ENCODE measurements at regions not wholly inside any gene's neighbourhood (a gene's known extent, or its start where the extent isn't known, plus 50 kb on each side); places are given as distances from the start of the nearest gene placed in this dataset.

GRCh38 chr22:48713272-48714205, 1114.1 kb downstream of the BRD1 start:
- Histone ChIP-seq H2AFZ (ENCODE audit: low read length) (no peak overlapping the region), H3K36me3 (ENCODE audit: insufficient read depth, low read length) (no peaks in the 10 kb centered on the region), H3K27me3 (ENCODE audit: insufficient read depth, low read length, poor library complexity, severe bottlenecking) (no peaks in the 10 kb centered on the region), H3K79me2 (ENCODE audit: insufficient read depth, low read length) (no peaks in the 10 kb centered on the region), H3F3A (ENCODE audit: low read depth) (no peaks in the 10 kb centered on the region), H3K4me3 (ENCODE audit: low read length, poor library complexity, severe bottlenecking) (no peak overlapping the region), H3K9me2 (replicated peaks; ENCODE audit: low read depth, low read length) (no peaks in the 10 kb centered on the region), H3K4me2 (ENCODE audit: low read depth, low read length, poor library complexity, severe bottlenecking) (no peak overlapping the region), H3K4me1 (ENCODE audit: insufficient read depth, low read length, poor library complexity, severe bottlenecking) (peaks cover under 1% of the 10 kb centered on the region), H3K9ac (ENCODE audit: low read depth, low read length, poor library complexity, severe bottlenecking) (no peak overlapping the region), H4K20me1 (ENCODE audit: insufficient read depth, low read length, poor library complexity, severe bottlenecking) (no peaks in the 10 kb centered on the region), H3K9me3 (ENCODE audit: insufficient read depth, low read depth, low read length) (peaks cover 9% of the 10 kb centered on the region; the same call in 1 of the 2 replicates)
- TF ChIP-seq CTCF (conservative IDR thresholded peaks at IDR 0.05; ENCODE audit: low read length), result no peak
- TF ChIP-seq EZH2phosphoT487 (IDR thresholded peaks at IDR 0.05; ENCODE audit: borderline replicate concordance), result no peak

GRCh38 chr22:48712558-48713271, 1115.0 kb downstream of the BRD1 start:
- Histone ChIP-seq H3K27me3 (ENCODE audit: insufficient read depth, low read length, poor library complexity, severe bottlenecking) (no peaks in the 10 kb centered on the region), H2AFZ (ENCODE audit: low read length) (no peak overlapping the region), H3K4me2 (ENCODE audit: low read depth, low read length, poor library complexity, severe bottlenecking) (no peak overlapping the region), H3K36me3 (ENCODE audit: insufficient read depth, low read length) (no peaks in the 10 kb centered on the region), H3K9ac (ENCODE audit: low read depth, low read length, poor library complexity, severe bottlenecking) (no peak overlapping the region), H3F3A (ENCODE audit: low read depth) (no peaks in the 10 kb centered on the region), H3K9me2 (replicated peaks; ENCODE audit: low read depth, low read length) (no peaks in the 10 kb centered on the region), H3K79me2 (ENCODE audit: insufficient read depth, low read length) (no peaks in the 10 kb centered on the region), H3K4me3 (ENCODE audit: low read length, poor library complexity, severe bottlenecking) (no peak overlapping the region), H3K4me1 (ENCODE audit: insufficient read depth, low read length, poor library complexity, severe bottlenecking) (no peaks in the 10 kb centered on the region), H4K20me1 (ENCODE audit: insufficient read depth, low read length, poor library complexity, severe bottlenecking) (no peaks in the 10 kb centered on the region), H3K9me3 (ENCODE audit: insufficient read depth, low read depth, low read length) (peaks cover 9% of the 10 kb centered on the region; the same call in 1 of the 2 replicates)
- TF ChIP-seq CTCF (conservative IDR thresholded peaks at IDR 0.05; ENCODE audit: low read length) (no peak), EZH2phosphoT487 (IDR thresholded peaks at IDR 0.05; ENCODE audit: borderline replicate concordance) (no peak)

GRCh38 chr22:48711669-48712068, 1116.0 kb downstream of the BRD1 start:
- Histone ChIP-seq H3K4me2 (ENCODE audit: low read depth, low read length, poor library complexity, severe bottlenecking) (no peak overlapping the region), H3K9me3 (ENCODE audit: insufficient read depth, low read depth, low read length) (peaks cover 9% of the 10 kb centered on the region; the same call in 1 of the 2 replicates), H3K4me3 (ENCODE audit: low read length, poor library complexity, severe bottlenecking) (no peak overlapping the region), H2AFZ (ENCODE audit: low read length) (no peak overlapping the region), H3K9me2 (replicated peaks; ENCODE audit: low read depth, low read length) (no peaks in the 10 kb centered on the region), H3K36me3 (ENCODE audit: insufficient read depth, low read length) (no peaks in the 10 kb centered on the region), H3K79me2 (ENCODE audit: insufficient read depth, low read length) (no peaks in the 10 kb centered on the region), H3K27me3 (ENCODE audit: insufficient read depth, low read length, poor library complexity, severe bottlenecking) (no peaks in the 10 kb centered on the region), H4K20me1 (ENCODE audit: insufficient read depth, low read length, poor library complexity, severe bottlenecking) (no peaks in the 10 kb centered on the region), H3K9ac (ENCODE audit: low read depth, low read length, poor library complexity, severe bottlenecking) (no peak overlapping the region), H3K4me1 (ENCODE audit: insufficient read depth, low read length, poor library complexity, severe bottlenecking) (no peaks in the 10 kb centered on the region), H3F3A (ENCODE audit: low read depth) (no peaks in the 10 kb centered on the region)
- TF ChIP-seq CTCF (conservative IDR thresholded peaks at IDR 0.05; ENCODE audit: low read length) (no peak), EZH2phosphoT487 (IDR thresholded peaks at IDR 0.05; ENCODE audit: borderline replicate concordance) (no peak)
